CD8-positive, alpha-beta memory T cell (primary cell): ENCODE measurements at regions not wholly inside any gene's neighbourhood (a gene's known extent, or its start where the extent isn't known, plus 50 kb on each side); places are given as distances from the start of the nearest gene placed in this dataset.
"Not testable (repeated sequence)": the region's sequence is repeated elsewhere in the genome, so short reads cannot be mapped to it uniquely, and the experiment has no call there.

Experiments
- CTCF ChIA-PET: fragments of 350-600 bp; sonication (Branson Sonifier 250); formaldehyde crosslinking; loops from one replicate; lab custom pipeline; 2021; ENCODE audit warnings: antibody characterized with exemption; lab: Charles Lee
- POLR2A ChIA-PET: fragments of 350-600 bp; sonication (Branson Sonifier 250); formaldehyde crosslinking; loops from one replicate; lab custom pipeline; 2021; ENCODE audit warnings: antibody characterized with exemption; lab: Charles Lee
- DNase-seq, 5 donors: peaks; one replicate each; pipeline versions ENCODE4 v3.0.0 to v3.0.0-alpha.2; 2020 to 2022; ENCODE audit warnings: mixed read lengths in 1 of 5
- H3K27ac ChIP-seq: one replicate; pipeline ENCODE4 v1.7.0; 2013; ENCODE audit warnings: low read depth, mild to moderate bottlenecking, low read length, moderate library complexity
- H3K27me3 ChIP-seq: 2 replicates; pipeline ENCODE4 v1.7.0; 2013; ENCODE audit warnings: low read length, mild to moderate bottlenecking; ENCODE audit not compliant: insufficient read depth, poor library complexity, severe bottlenecking
- H3K36me3 ChIP-seq: 2 replicates; pipeline ENCODE4 v1.7.0; 2013; ENCODE audit warnings: mild to moderate bottlenecking, low read length, moderate library complexity; ENCODE audit not compliant: insufficient read depth
- H3K4me1 ChIP-seq: 2 replicates; pipeline ENCODE4 v1.7.0; 2013; ENCODE audit warnings: mild to moderate bottlenecking, low read length, moderate library complexity; ENCODE audit not compliant: insufficient read depth
- H3K4me3 ChIP-seq: 2 replicates; pipeline ENCODE4 v1.7.0; 2013; ENCODE audit warnings: mild to moderate bottlenecking, low read length
- H3K9me3 ChIP-seq: 2 replicates; pipeline ENCODE4 v1.7.0; 2013; ENCODE audit warnings: mild to moderate bottlenecking, low read length
- H3K27ac Mint-ChIP-seq, 8 donors: one replicate each; pipeline ENCODE4 v1.8.0; 2020 to 2021; ENCODE audit warnings: mixed read lengths in 8 of 8, mild to moderate bottlenecking in 6 of 8, inconsistent platforms in 3 of 8, moderate library complexity in 3 of 8
- H3K27me3 Mint-ChIP-seq, 2 donors: one replicate each; pipeline ENCODE4 v1.8.0; 2020 to 2021; ENCODE audit warnings: mixed read lengths in 2 of 2, mild to moderate bottlenecking in 1 of 2, moderate library complexity in 1 of 2
- H3K36me3 Mint-ChIP-seq, 3 donors: one replicate each; pipeline ENCODE4 v1.8.0; 2020 to 2021; ENCODE audit warnings: mixed read lengths in 3 of 3, inconsistent platforms in 1 of 3, mild to moderate bottlenecking in 1 of 3
- H3K4me1 Mint-ChIP-seq, 3 donors: one replicate each; pipeline ENCODE4 v1.8.0; 2020 to 2021; ENCODE audit warnings: mixed read lengths in 3 of 3, inconsistent platforms in 1 of 3, mild to moderate bottlenecking in 1 of 3
- H3K4me3 Mint-ChIP-seq, 7 donors: one replicate each; pipeline ENCODE4 v1.8.0; 2020 to 2021; ENCODE audit warnings: mixed read lengths in 7 of 7, mild to moderate bottlenecking in 6 of 7, moderate library complexity in 4 of 7, inconsistent platforms in 2 of 7
- H3K9me3 Mint-ChIP-seq, 5 donors: one replicate each; pipeline ENCODE4 v1.8.0; 2020 to 2022; ENCODE audit warnings: mixed read lengths in 5 of 5, mild to moderate bottlenecking in 3 of 5, moderate library complexity in 2 of 5, inconsistent platforms in 1 of 5

DNA sequence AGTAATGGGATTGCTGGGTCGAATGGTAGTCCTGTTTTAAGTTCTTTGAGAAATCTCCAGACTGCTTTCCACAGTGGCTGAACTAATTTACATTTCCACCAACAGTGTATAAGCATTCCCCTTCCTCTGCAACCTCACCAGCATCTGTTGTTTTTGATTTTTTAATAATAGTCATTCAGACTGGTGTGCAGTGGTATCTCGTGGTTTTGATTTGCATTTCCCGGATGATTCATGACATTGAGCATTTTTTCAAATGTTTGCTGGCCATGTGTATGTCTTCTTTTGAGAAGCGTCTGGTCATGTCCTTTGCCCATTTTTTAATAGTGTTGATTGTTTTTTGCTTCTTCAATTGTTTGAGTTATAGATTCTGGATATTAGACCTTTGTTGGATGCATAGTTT is 98.0 kb downstream of the MRPL57 start:
- H3K4me3 Mint-ChIP-seq, H3K4me1 Mint-ChIP-seq, H3K36me3 Mint-ChIP-seq, H3K27me3 Mint-ChIP-seq, H3K27ac Mint-ChIP-seq, H3K27me3 ChIP-seq, H3K27ac ChIP-seq, DNase-seq, H3K9me3 Mint-ChIP-seq, H3K4me1 ChIP-seq, H3K36me3 ChIP-seq, CTCF ChIA-PET, H3K4me3 ChIP-seq, POLR2A ChIA-PET, H3K9me3 ChIP-seq: not testable (repeated sequence)

GRCh38 chr13:21282065-21282464 is 105.6 kb downstream of the MRPL57 start:
- POLR2A ChIA-PET, result no interaction called here
- H3K27ac ChIP-seq, result no peak overlapping the region

GRCh38 chr13:21287331-21287907 is 111.0 kb downstream of the MRPL57 start:
- CTCF ChIA-PET, result interaction anchor here (1.5 kb wide), 1 partner anchor 10 kb away, joined by 4 read pairs; no protein-coding TSS in a partner anchor
- H3K4me1 Mint-ChIP-seq, result no peaks in the 10 kb centered on the region
- no peaks in the 10 kb centered on the region for H3K36me3 ChIP-seq
- POLR2A ChIA-PET, result no interaction called here
- H3K9me3 ChIP-seq, result no peaks in the 10 kb centered on the region
- H3K36me3 Mint-ChIP-seq, result no peaks in the 10 kb centered on the region
- H3K27me3 Mint-ChIP-seq, result peaks cover 13 to 39% of the 10 kb centered on the region in 2 donors
- H3K4me1 ChIP-seq, result no peaks in the 10 kb centered on the region
- H3K4me3 ChIP-seq, result no peak overlapping the region
- peaks cover 5% of the 10 kb centered on the region for H3K27me3 ChIP-seq
- no peak overlapping the region for H3K4me3 Mint-ChIP-seq
- H3K27ac ChIP-seq, result no peak overlapping the region
- H3K27ac Mint-ChIP-seq, result no peak overlapping the region
- H3K9me3 Mint-ChIP-seq, result no peaks in the 10 kb centered on the region
- DNase-seq, result no peak

More at GRCh38 chr13:21282065-21282464, 105.6 kb downstream of the MRPL57 start:
- Histone ChIP-seq H3K27me3 (peaks cover 6% of the 10 kb centered on the region), H3K36me3 (no peaks in the 10 kb centered on the region), H3K9me3 (no peaks in the 10 kb centered on the region), H3K4me1 (no peaks in the 10 kb centered on the region), H3K4me3 (no peak overlapping the region)
- CTCF ChIA-PET, result no interaction called here
- Mint-ChIP-seq H3K4me3 (no peak overlapping the region), H3K36me3 (no peaks in the 10 kb centered on the region), H3K9me3 (no peaks in the 10 kb centered on the region), H3K27me3 (peaks cover 13 to 46% of the 10 kb centered on the region in 2 donors), H3K27ac (no peak overlapping the region), H3K4me1 (no peaks in the 10 kb centered on the region)
- DNase-seq, result no peak

- Mint-ChIP-seq H3K27ac (no peak overlapping the region), H3K9me3 (no peaks in the 10 kb centered on the region), H3K4me1 (no peaks in the 10 kb centered on the region), H3K4me3 (no peak overlapping the region), H3K36me3 (no peaks in the 10 kb centered on the region), H3K27me3 (peaks cover 4 to 20% of the 10 kb centered on the region in 2 donors)
- no peak for DNase-seq
- H3K27me3 ChIP-seq, result no peaks in the 10 kb centered on the region
- H3K9me3 ChIP-seq, result no peaks in the 10 kb centered on the region
- H3K36me3 ChIP-seq, result no peaks in the 10 kb centered on the region
- H3K4me3 ChIP-seq, result no peak overlapping the region
- CTCF ChIA-PET, result no interaction called here
- H3K27ac ChIP-seq, result no peak overlapping the region
- POLR2A ChIA-PET, result no interaction called here
- H3K4me1 ChIP-seq, result no peaks in the 10 kb centered on the region
Measured at GRCh38 chr13:21289475-21289874, 113.0 kb downstream of the MRPL57 start.

DNA sequence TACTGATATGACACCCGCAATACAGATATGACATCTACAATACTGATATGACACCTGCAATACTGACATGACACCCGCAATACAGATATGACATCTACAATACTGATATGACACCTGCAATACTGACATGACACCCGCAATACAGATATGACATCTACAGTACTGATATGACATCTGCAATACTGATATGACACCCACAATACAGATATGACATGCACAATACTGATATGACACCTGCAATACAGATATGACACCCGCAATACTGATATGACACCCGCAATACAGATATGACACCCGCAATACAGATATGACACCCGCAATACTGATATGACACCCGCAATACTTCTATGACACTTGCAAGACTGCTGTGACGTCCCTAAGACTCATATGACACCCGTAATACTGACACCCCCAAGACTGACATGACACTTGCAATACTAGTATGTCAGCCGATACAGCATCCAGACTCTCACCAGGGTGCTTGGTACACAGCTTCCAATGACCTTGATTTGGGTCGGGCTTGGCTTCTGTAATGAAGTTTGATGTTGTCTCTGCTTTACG is 114.1 kb downstream of the MRPL57 start:
- H3K4me1 Mint-ChIP-seq, H3K4me3 Mint-ChIP-seq, H3K27ac Mint-ChIP-seq, H3K9me3 Mint-ChIP-seq, DNase-seq, H3K36me3 ChIP-seq, POLR2A ChIA-PET, H3K27me3 Mint-ChIP-seq, H3K27ac ChIP-seq, H3K36me3 Mint-ChIP-seq, CTCF ChIA-PET, H3K4me1 ChIP-seq, H3K9me3 ChIP-seq, H3K27me3 ChIP-seq, H3K4me3 ChIP-seq: not testable (repeated sequence)

DNA sequence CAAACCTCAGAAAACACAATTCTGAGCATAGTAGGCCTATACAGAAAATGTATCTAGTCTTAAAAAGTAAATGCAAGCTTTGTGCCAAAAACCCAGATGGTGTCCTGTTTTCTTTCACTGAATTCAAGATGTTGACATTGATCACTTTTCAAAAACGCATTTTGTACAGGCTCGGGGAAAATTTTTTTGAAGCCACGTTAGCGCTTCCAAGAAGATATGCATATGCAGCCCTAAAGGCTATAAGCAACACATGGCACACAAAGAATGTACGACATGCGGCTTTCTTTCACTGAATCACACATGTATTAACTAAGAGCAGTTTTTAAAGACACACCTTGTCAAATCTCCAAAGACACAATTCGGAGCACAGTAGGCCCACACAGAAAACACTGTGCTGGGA is 115.4 kb downstream of the MRPL57 start:
- ChIA-PET POLR2A (no interaction called here), CTCF (no interaction called here)
- H3K27me3 ChIP-seq, result no peaks in the 10 kb centered on the region
- no peaks in the 10 kb centered on the region for H3K36me3 ChIP-seq
- Mint-ChIP-seq H3K36me3 (no peaks in the 10 kb centered on the region), H3K27ac (no peak overlapping the region), H3K4me1 (peaks cover 0 to 2% (median 0%) of the 10 kb centered on the region in 3 donors), H3K9me3 (no peaks in the 10 kb centered on the region), H3K27me3 (peaks cover 1 to 3% of the 10 kb centered on the region in 2 donors), H3K4me3 (no peak overlapping the region)
- no peaks in the 10 kb centered on the region for H3K9me3 ChIP-seq
- no peaks in the 10 kb centered on the region for H3K4me1 ChIP-seq
- H3K4me3 ChIP-seq, result no peak overlapping the region
- H3K27ac ChIP-seq, result no peak overlapping the region
- DNase-seq, result no peak

- H3K27me3 ChIP-seq, POLR2A ChIA-PET, H3K9me3 ChIP-seq, H3K9me3 Mint-ChIP-seq, H3K27me3 Mint-ChIP-seq, H3K27ac ChIP-seq, H3K4me3 ChIP-seq, H3K36me3 Mint-ChIP-seq, H3K36me3 ChIP-seq: not testable (repeated sequence)
- CTCF ChIA-PET, result interaction anchor here (0.8 to 3.5 kb wide), 14 partner anchors 9 to 189 kb away, joined by 3 to 63 read pairs (median 6); partner anchors contain the start of genes MRPL57, SKA3 and ZDHHC20
- peak overlapping the region in 4 of 7 donors; percentile 9 to 90 (median 84) for H3K4me3 Mint-ChIP-seq
- H3K4me1 Mint-ChIP-seq, result peaks cover 20 to 27% (median 20%) of the 10 kb centered on the region in 3 donors
- DNase-seq, result peak in 3 of 5 donors; percentile 9 to 51 (median 28)
- peaks cover 11% of the 10 kb centered on the region for H3K4me1 ChIP-seq
- peak overlapping the region; percentile 32 to 92 (median 82) for H3K27ac Mint-ChIP-seq
Measured at GRCh38 chr13:21296991-21297390, 120.5 kb downstream of the MRPL57 start.

GRCh38 chr13:21297447-21297846 is 121.0 kb downstream of the MRPL57 start:
- Histone ChIP-seq H3K36me3 (no peaks in the 10 kb centered on the region), H3K4me3 (peak overlapping the region; percentile 80), H3K4me1 (peaks cover 11% of the 10 kb centered on the region), H3K27me3 (no peaks in the 10 kb centered on the region), H3K27ac (no peak overlapping the region), H3K9me3 (no peaks in the 10 kb centered on the region)
- Mint-ChIP-seq H3K36me3 (peaks cover 0 to 1% (median 0%) of the 10 kb centered on the region in 3 donors), H3K27ac (peak overlapping the region; percentile 54 to 92 (median 82)), H3K27me3 (no peaks in the 10 kb centered on the region), H3K4me3 (peak overlapping the region; percentile 82 to 95 (median 88)), H3K9me3 (no peaks in the 10 kb centered on the region), H3K4me1 (peaks cover 20 to 27% (median 20%) of the 10 kb centered on the region in 3 donors)
- ChIA-PET CTCF (interaction anchor here (0.9 to 3.5 kb wide), 15 partner anchors 10 to 353 kb away, joined by 3 to 63 read pairs (median 5); partner anchors contain the start of genes MRPL57, SKA3 and ZDHHC20), POLR2A (interaction anchor here (0.9 kb wide), 1 partner anchor 179 kb away, joined by 3 read pairs; no protein-coding TSS in a partner anchor)
- no peak for DNase-seq
